ENCODE measurements at regions not wholly inside any gene's neighbourhood (a gene's known extent, or its start where the extent isn't known, plus 50 kb on each side); places are given as distances from the start of the nearest gene placed in this dataset.

DNA sequence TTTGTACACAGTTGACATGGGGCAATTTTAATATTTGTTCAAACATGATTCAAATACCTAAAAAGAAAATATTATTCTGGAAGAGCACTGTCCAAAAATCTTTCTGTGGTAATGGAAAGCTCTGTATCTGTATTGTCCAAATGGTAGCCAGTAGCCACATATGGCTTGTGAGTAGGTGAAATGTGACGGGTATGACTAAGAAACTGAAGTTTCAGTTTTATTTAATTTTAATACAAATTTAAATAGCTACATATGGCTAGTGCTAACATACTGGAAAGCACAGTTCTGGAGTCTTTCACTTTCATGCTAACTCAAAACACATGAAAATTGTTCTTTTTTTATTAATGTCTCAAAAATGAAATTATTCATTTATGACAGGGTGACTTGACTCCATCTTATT lies 132.6 kb downstream of the PLK2 start (continued):
- TF ChIP-seq CBX5 (IDR thresholded peaks at IDR 0.05; ENCODE audit: low read depth, low read length) (no peak), CEBPB (IDR thresholded peaks at IDR 0.05; ENCODE audit: low read depth, low read length) (no peak), TEAD4 (IDR thresholded peaks at IDR 0.05; ENCODE audit: low read depth, low read length) (no peak), FOSL1 (IDR thresholded peaks at IDR 0.05; ENCODE audit: insufficient read depth, low read depth, low read length) (no peak), KDM4A (IDR thresholded peaks at IDR 0.05; ENCODE audit: low read depth, low read length, severe bottlenecking) (no peak), CREB1 (IDR thresholded peaks at IDR 0.05) (no peak)
- TF ChIP-seq, protein P1, sequence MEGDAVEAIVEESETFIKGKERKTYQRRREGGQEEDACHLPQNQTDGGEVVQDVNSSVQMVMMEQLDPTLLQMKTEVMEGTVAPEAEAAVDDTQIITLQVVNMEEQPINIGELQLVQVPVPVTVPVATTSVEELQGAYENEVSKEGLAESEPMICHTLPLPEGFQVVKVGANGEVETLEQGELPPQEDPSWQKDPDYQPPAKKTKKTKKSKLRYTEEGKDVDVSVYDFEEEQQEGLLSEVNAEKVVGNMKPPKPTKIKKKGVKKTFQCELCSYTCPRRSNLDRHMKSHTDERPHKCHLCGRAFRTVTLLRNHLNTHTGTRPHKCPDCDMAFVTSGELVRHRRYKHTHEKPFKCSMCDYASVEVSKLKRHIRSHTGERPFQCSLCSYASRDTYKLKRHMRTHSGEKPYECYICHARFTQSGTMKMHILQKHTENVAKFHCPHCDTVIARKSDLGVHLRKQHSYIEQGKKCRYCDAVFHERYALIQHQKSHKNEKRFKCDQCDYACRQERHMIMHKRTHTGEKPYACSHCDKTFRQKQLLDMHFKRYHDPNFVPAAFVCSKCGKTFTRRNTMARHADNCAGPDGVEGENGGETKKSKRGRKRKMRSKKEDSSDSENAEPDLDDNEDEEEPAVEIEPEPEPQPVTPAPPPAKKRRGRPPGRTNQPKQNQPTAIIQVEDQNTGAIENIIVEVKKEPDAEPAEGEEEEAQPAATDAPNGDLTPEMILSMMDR (IDR thresholded peaks at IDR 0.05; ENCODE audit: control extremely low read depth in 1 of 3, insufficient read depth in 1 of 3, low read depth in 1 of 3, low read length in 3 of 3), result no peak

Data from H1 (cell line).